ENCODE measurements at regions not wholly inside any gene's neighbourhood (a gene's known extent, or its start where the extent isn't known, plus 50 kb on each side); places are given as distances from the start of the nearest gene placed in this dataset.

- TF ChIP-seq, protein P1, sequence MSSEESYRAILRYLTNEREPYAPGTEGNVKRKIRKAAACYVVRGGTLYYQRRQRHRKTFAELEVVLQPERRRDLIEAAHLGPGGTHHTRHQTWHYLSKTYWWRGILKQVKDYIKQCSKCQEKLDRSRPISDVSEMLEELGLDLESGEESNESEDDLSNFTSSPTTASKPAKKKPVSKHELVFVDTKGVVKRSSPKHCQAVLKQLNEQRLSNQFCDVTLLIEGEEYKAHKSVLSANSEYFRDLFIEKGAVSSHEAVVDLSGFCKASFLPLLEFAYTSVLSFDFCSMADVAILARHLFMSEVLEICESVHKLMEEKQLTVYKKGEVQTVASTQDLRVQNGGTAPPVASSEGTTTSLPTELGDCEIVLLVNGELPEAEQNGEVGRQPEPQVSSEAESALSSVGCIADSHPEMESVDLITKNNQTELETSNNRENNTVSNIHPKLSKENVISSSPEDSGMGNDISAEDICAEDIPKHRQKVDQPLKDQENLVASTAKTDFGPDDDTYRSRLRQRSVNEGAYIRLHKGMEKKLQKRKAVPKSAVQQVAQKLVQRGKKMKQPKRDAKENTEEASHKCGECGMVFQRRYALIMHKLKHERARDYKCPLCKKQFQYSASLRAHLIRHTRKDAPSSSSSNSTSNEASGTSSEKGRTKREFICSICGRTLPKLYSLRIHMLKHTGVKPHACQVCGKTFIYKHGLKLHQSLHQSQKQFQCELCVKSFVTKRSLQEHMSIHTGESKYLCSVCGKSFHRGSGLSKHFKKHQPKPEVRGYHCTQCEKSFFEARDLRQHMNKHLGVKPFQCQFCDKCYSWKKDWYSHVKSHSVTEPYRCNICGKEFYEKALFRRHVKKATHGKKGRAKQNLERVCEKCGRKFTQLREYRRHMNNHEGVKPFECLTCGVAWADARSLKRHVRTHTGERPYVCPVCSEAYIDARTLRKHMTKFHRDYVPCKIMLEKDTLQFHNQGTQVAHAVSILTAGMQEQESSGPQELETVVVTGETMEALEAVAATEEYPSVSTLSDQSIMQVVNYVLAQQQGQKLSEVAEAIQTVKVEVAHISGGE (tag by site-specific recombination; conservative IDR thresholded peaks at IDR 0.05; ENCODE audit: low read depth) = no peak
- TF ChIP-seq WT1 (tag by site-specific recombination; IDR thresholded peaks at IDR 0.05) (0 out of 2 replicates have a peak, but pooled peaks have one; percentile 51), SP7 (tag by site-specific recombination; IDR thresholded peaks at IDR 0.05) (peak; percentile 51), ZNF132 (tag by site-specific recombination; IDR thresholded peaks at IDR 0.05; ENCODE audit: borderline replicate concordance) (no peak), ZNF391 (tag by site-specific recombination; IDR thresholded peaks at IDR 0.05; ENCODE audit: borderline replicate concordance, low read depth) (no peak), ZNF514 (tag by site-specific recombination; IDR thresholded peaks at IDR 0.05) (no peak), OSR2 (tag by site-specific recombination; IDR thresholded peaks at IDR 0.05) (peak; percentile 63; the same call in 1 of the 2 replicates), ZNF174 (tag by site-specific recombination; IDR thresholded peaks at IDR 0.05) (no peak), ZNF561 (tag by site-specific recombination; IDR thresholded peaks at IDR 0.05; ENCODE audit: borderline replicate concordance) (peak; percentile 75; the same call in 1 of the 2 replicates), KLF16 (tag by site-specific recombination; IDR thresholded peaks at IDR 0.05) (no peak), KLF7 (tag by site-specific recombination; IDR thresholded peaks at IDR 0.05; ENCODE audit: borderline replicate concordance) (no peak), ZNF621 (tag by site-specific recombination; IDR thresholded peaks at IDR 0.05) (no peak), ZNF791 (tag by site-specific recombination; IDR thresholded peaks at IDR 0.05) (no peak), ZNF544 (tag by site-specific recombination; IDR thresholded peaks at IDR 0.05) (no peak), ZNF600 (tag by site-specific recombination; IDR thresholded peaks at IDR 0.05) (no peak), ZNF350 (tag by site-specific recombination; IDR thresholded peaks at IDR 0.05) (no peak), ZNF777 (tag by site-specific recombination; IDR thresholded peaks at IDR 0.05; ENCODE audit: borderline replicate concordance) (no peak), KLF9 (tag by site-specific recombination; IDR thresholded peaks at IDR 0.05; ENCODE audit: low read depth) (no peak), ZSCAN4 (tag by site-specific recombination; IDR thresholded peaks at IDR 0.05) (no peak), YY2 (tag by site-specific recombination; IDR thresholded peaks at IDR 0.05) (no peak), ZNF670 (tag by site-specific recombination; IDR thresholded peaks at IDR 0.05; ENCODE audit: low read depth) (no peak), ZNF768 (tag by site-specific recombination; IDR thresholded peaks at IDR 0.05) (no peak), ZNF239 (tag by site-specific recombination; IDR thresholded peaks at IDR 0.05) (no peak), HOXD13 (CRISPR knock-in tag; IDR thresholded peaks at IDR 0.05; ENCODE audit: borderline replicate concordance) (peak; percentile 81; the same call in 1 of the 2 replicates), ZBTB48 (tag by site-specific recombination; IDR thresholded peaks at IDR 0.05) (no peak), ZNF394 (tag by site-specific recombination; IDR thresholded peaks at IDR 0.05; ENCODE audit: borderline replicate concordance) (no peak), ZNF211 (tag by site-specific recombination; IDR thresholded peaks at IDR 0.05; ENCODE audit: low read depth) (no peak), ZSCAN23 (tag by site-specific recombination; IDR thresholded peaks at IDR 0.05) (no peak)
- TF ChIP-seq, protein P2, sequence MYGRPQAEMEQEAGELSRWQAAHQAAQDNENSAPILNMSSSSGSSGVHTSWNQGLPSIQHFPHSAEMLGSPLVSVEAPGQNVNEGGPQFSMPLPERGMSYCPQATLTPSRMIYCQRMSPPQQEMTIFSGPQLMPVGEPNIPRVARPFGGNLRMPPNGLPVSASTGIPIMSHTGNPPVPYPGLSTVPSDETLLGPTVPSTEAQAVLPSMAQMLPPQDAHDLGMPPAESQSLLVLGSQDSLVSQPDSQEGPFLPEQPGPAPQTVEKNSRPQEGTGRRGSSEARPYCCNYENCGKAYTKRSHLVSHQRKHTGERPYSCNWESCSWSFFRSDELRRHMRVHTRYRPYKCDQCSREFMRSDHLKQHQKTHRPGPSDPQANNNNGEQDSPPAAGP (tag by site-specific recombination; IDR thresholded peaks at IDR 0.05) = no peak
- TF ChIP-seq, protein P3, sequence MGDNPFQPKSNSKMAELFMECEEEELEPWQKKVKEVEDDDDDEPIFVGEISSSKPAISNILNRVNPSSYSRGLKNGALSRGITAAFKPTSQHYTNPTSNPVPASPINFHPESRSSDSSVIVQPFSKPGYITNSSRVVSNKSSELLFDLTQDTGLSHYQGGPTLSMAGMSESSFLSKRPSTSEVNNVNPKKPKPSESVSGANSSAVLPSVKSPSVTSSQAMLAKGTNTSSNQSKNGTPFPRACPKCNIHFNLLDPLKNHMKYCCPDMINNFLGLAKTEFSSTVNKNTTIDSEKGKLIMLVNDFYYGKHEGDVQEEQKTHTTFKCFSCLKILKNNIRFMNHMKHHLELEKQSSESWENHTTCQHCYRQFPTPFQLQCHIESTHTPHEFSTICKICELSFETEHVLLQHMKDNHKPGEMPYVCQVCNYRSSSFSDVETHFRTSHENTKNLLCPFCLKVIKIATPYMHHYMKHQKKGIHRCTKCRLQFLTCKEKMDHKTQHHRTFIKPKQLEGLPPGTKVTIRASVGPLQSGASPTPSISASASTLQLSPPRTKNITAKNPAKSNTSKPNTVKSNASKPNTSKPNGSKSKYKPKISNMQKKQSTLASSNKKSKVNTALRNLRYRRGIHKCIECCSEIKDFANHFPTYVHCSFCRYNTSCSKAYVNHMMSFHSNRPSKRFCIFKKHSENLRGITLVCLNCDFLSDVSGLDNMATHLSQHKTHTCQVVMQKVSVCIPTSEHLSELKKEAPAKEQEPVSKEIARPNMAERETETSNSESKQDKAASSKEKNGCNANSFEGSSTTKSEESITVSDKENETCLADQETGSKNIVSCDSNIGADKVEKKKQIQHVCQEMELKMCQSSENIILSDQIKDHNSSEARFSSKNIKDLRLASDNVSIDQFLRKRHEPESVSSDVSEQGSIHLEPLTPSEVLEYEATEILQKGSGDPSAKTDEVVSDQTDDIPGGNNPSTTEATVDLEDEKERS (tag by site-specific recombination; IDR thresholded peaks at IDR 0.05) = no peak
- TF ChIP-seq, protein P4, sequence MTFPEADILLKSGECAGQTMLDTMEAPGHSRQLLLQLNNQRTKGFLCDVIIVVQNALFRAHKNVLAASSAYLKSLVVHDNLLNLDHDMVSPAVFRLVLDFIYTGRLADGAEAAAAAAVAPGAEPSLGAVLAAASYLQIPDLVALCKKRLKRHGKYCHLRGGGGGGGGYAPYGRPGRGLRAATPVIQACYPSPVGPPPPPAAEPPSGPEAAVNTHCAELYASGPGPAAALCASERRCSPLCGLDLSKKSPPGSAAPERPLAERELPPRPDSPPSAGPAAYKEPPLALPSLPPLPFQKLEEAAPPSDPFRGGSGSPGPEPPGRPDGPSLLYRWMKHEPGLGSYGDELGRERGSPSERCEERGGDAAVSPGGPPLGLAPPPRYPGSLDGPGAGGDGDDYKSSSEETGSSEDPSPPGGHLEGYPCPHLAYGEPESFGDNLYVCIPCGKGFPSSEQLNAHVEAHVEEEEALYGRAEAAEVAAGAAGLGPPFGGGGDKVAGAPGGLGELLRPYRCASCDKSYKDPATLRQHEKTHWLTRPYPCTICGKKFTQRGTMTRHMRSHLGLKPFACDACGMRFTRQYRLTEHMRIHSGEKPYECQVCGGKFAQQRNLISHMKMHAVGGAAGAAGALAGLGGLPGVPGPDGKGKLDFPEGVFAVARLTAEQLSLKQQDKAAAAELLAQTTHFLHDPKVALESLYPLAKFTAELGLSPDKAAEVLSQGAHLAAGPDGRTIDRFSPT (tag by site-specific recombination; IDR thresholded peaks at IDR 0.05) = no peak
Measured at GRCh38 chrX:40855411-40855810, 120.1 kb upstream of the MED14 start (continued).

Measured in HEK293 (cell line).